GM21737 (cell line): ENCODE measurements at regions not wholly inside any gene's neighbourhood (a gene's known extent, or its start where the extent isn't known, plus 50 kb on each side); places are given as distances from the start of the nearest gene placed in this dataset.
"Not testable (repeated sequence)": the region's sequence is repeated elsewhere in the genome, so short reads cannot be mapped to it uniquely, and the experiment has no call there.

Source experiments
- ATAC-seq: cut with Tn5 transposase; IDR thresholded peaks from one replicate; pipeline ENCODE4 v1.9.1; 2021; ENCODE audit warnings: mild to moderate bottlenecking, moderate library complexity; ENCODE audit not compliant: unreplicated experiment

GRCh38 chr3:88283242-88283592, 133.5 kb downstream of the C3orf38 start:
- no peak for ATAC-seq

GRCh38 chr3:88291486-88291885, 141.7 kb downstream of the C3orf38 start:
- ATAC-seq: no peak

- no peak for ATAC-seq
Measured at GRCh38 chr3:88298189-88298588, 148.4 kb downstream of the C3orf38 start.

GRCh38 chr3:88301273-88301995, 151.7 kb downstream of the C3orf38 start:
- no peak for ATAC-seq

- ATAC-seq: no peak
Measured at GRCh38 chr3:88301996-88302393, 152.2 kb downstream of the C3orf38 start.

GRCh38 chr3:88303331-88303904, 153.7 kb downstream of the C3orf38 start:
- ATAC-seq: not testable (repeated sequence)

- ATAC-seq: no peak
Measured at GRCh38 chr3:88307666-88308065, 157.9 kb downstream of the C3orf38 start.

- ATAC-seq: no peak
Measured at GRCh38 chr3:88311826-88312225, 162.1 kb downstream of the C3orf38 start.

GRCh38 chr3:88312256-88312655, 162.5 kb downstream of the C3orf38 start:
- ATAC-seq: no peak

- ATAC-seq: no peak
Measured at GRCh38 chr3:88318067-88318466, 168.3 kb downstream of the C3orf38 start.

GRCh38 chr3:88321363-88322050, 171.7 kb downstream of the C3orf38 start:
- no peak for ATAC-seq

GRCh38 chr3:88324788-88325187, 175.0 kb downstream of the C3orf38 start:
- ATAC-seq: no peak

GRCh38 chr3:88334187-88334868, 184.6 kb downstream of the C3orf38 start:
- ATAC-seq: no peak

GRCh38 chr3:88336894-88337293, 187.1 kb downstream of the C3orf38 start:
- ATAC-seq: no peak

GRCh38 chr3:88343264-88343663, 193.5 kb downstream of the C3orf38 start:
- ATAC-seq: no peak

GRCh38 chr3:88346643-88347042, 196.9 kb downstream of the C3orf38 start:
- no peak for ATAC-seq

- no peak for ATAC-seq
Measured at GRCh38 chr3:88362428-88362827, 212.7 kb downstream of the C3orf38 start.

- ATAC-seq: no peak
Measured at GRCh38 chr3:88364926-88365325, 215.2 kb downstream of the C3orf38 start.

- ATAC-seq: no peak
Measured at GRCh38 chr3:88369337-88369736, 219.6 kb downstream of the C3orf38 start.

- ATAC-seq: no peak
Measured at GRCh38 chr3:88369767-88370166, 220.0 kb downstream of the C3orf38 start.

GRCh38 chr3:88385090-88385489, 235.3 kb downstream of the C3orf38 start:
- no peak for ATAC-seq

- ATAC-seq: no peak
Measured at GRCh38 chr3:88398581-88398980, 248.8 kb downstream of the C3orf38 start.
